MM.1S (cell line): ENCODE measurements at regions not wholly inside any gene's neighbourhood (a gene's known extent, or its start where the extent isn't known, plus 50 kb on each side); places are given as distances from the start of the nearest gene placed in this dataset.

ENCODE experiments used
- CTCF ChIP-seq: fragments of 300-600 bp; sonication (generic); IDR thresholded peaks from 2 replicates; pipeline ENCODE4 v1.5.1; 2016; ENCODE audit warnings: antibody characterized with exemption, low read length, mixed read lengths
- EZH2 ChIP-seq: fragments of 300-600 bp; sonication (generic); optimal IDR thresholded peaks from 2 replicates; pipeline ENCODE3; 2017; ENCODE audit warnings: low read depth, mild to moderate bottlenecking, antibody characterized with exemption, low read length, mixed read lengths
- EZH2phosphoT487 ChIP-seq: fragments of 300-600 bp; sonication (generic); IDR thresholded peaks from 2 replicates; pipeline ENCODE4 v1.6.1; 2018; ENCODE audit warnings: antibody characterized with exemption, low read length

GRCh38 chr18:26667046-26667445 lies 118.7 kb upstream of the KCTD1 start:
- TF ChIP-seq CTCF (no peak), EZH2phosphoT487 (no peak), EZH2 (no peak)
